ENCODE measurements at regions not wholly inside any gene's neighbourhood (a gene's known extent, or its start where the extent isn't known, plus 50 kb on each side); places are given as distances from the start of the nearest gene placed in this dataset.

DNA sequence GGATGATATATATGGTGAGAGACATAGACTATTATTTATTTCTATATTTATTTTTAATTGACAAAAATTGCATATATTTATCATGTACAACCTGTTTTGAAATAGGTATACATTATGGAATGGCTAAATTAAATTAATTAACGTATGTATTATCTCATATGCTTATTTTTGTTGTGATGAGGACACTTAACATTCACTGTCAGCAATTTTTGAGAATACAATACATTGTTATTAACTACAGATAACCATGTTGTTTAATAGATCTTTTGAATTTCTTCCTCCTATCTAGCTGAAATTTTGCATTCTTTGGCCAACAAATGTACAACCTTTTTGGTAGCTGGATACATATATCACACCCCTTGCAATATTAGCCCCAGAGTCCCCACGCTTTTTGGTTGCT is 110.7 kb upstream of the CITED2 start:
- DNase-seq (ENCODE audit: low read depth in 2 of 2), result no peak

DNA sequence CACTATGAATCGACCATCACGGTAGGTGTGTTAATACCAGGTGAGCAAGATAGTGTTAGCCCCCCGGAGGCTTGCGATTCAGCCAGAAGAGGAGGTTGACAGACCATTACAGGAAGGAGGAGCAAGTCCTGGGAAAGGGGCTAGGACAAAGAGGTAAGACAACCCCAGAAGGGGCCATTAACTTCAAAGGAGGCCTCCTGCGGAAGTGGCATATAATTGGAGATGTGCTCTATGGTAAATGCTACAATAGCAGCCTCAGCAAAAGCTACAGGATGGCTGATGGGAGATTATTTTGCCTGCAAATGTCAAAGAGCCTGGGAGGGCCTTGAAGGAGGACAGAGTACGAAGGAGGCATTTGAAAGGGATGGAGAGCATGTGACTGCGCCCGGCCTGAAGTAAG is 108.6 kb upstream of the CITED2 start:
- no peak for DNase-seq (ENCODE audit: low read depth in 2 of 2)

DNA sequence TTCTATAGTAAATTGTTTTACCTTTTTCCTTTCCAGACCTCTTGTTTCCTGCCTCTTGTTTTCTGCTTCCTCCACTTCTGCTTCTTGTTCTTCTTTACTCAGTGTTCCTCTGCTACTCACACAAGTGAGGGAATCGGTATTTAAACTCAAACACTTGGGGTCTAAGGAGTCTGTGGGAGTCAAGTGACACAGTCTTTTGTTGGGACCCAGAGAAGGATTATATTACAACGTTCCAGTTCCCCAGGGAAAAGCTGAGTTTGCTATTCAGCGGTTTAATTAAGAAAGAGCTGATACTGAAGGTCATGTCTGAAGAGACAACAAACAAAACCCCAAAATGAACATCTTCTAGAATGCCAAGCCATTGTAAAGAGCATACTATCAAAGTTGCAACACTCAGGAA is 107.8 kb upstream of the CITED2 start:
- DNase-seq (ENCODE audit: low read depth in 2 of 2), result no peak

DNA sequence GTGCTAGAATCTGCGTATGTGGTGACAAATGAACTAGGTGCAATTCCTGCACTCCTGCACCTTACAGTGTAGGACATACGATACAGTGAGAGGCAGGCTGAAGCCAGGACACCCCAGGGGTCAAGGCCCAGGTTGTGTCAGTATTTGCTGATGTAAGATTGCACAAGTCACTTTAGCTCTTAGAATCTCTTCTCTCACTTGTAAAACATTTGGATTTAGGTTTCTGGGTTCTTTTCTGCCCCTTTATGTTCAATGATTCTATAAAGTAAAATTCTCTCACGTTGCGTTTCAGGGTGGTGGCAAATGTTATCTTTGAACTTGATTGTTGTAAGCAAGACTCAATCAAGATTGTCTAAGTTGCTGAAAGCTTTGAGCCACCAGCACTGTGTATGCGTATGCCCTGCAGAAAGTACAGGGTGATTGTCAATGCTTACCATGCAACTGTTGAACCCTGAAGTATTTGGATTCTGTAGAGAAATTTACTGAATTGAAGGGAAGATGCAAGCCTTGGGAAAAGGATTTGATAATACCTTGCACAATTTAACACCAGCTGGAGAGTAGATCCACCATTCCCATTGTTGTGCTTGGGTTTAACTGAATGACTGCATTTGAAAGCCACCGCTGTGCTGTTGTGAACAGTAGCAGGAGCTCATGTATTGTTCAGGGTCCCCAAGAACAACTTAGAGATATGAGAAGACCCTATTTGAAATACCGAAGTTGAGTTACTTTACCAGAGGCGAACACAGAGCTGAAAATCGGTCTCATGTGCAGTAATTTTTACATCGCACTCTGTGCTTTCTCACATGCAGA is 106.1 kb upstream of the CITED2 start:
- no peak for DNase-seq (ENCODE audit: low read depth in 2 of 2)

DNA sequence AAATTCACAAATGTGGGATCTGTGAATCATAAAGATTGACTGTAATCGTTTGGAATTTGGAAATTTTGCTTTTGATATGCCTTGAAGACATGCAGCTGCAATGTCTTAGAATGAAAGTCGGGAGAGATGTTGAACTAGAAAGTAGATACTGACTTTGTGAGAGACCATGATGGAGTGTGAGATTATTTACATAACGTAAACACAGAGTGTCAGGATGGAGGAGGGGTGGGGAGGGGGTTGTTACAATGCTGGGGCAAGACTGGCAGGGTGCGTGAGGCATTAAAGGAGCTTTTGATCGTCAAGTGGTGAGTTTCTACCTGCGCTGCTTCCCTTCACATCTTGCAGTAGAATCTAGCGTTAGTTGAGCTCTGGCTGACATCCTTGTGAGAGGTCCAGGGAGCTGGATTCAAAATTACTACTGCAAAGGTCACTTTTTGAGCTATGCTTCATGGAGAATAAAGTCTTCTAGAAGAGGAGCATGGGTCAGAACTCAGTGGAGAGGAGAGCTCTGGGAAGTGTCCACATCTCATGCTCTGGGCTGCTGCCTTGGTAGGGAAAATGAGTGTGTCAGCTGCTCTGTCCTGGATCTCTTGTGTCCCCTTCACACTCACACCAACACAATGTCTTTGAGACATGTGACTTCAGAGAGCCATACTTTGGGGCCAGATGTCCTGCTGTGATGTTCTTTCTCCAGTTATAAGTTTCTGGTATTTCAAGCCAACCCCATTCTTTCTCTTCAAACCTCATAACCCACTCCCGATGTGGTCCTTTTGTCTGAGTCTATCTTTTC is 105.2 kb upstream of the CITED2 start:
- DNase-seq (ENCODE audit: low read depth in 2 of 2), result no peak

DNA sequence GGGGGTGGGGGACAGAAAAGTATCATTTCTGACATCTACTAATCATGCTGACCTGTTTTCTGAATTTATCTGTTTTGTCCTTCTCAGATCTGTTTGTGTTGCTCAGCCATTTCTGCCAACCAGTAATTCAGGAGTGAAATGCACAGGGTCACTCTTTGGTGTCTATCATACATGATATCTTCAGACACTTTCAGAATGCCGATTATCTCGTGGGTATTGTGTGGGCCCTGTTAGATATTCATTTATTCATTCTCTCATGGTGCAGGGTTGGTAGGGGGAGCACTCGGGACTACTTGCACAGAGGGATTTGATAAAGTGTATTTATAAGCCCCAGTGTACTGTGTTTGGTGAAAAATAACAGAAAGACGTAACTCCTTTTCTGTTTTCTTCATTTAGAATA is 101.2 kb upstream of the CITED2 start:
- no peak for DNase-seq (ENCODE audit: low read depth in 2 of 2)

DNA sequence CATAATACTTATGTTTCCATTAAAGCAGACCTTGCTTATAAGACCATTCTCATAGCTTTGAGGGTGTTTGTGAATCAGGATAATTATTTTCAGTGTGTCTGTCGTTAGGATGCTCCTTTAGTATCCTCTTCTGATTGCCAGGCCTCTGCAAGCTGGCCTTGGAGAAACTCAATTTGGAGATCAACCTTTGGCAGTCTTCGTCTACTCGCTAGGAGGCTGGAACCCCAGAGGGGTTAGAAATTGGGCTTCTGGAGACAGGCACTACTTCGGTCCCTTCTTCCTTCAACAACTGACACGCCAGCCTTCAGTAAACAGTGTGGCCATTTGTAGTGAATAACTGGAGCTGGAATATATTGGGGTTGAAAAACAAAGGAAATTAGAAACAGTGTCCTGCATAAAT is 100.8 kb upstream of the CITED2 start:
- no peak for DNase-seq (ENCODE audit: low read depth in 2 of 2)

DNA sequence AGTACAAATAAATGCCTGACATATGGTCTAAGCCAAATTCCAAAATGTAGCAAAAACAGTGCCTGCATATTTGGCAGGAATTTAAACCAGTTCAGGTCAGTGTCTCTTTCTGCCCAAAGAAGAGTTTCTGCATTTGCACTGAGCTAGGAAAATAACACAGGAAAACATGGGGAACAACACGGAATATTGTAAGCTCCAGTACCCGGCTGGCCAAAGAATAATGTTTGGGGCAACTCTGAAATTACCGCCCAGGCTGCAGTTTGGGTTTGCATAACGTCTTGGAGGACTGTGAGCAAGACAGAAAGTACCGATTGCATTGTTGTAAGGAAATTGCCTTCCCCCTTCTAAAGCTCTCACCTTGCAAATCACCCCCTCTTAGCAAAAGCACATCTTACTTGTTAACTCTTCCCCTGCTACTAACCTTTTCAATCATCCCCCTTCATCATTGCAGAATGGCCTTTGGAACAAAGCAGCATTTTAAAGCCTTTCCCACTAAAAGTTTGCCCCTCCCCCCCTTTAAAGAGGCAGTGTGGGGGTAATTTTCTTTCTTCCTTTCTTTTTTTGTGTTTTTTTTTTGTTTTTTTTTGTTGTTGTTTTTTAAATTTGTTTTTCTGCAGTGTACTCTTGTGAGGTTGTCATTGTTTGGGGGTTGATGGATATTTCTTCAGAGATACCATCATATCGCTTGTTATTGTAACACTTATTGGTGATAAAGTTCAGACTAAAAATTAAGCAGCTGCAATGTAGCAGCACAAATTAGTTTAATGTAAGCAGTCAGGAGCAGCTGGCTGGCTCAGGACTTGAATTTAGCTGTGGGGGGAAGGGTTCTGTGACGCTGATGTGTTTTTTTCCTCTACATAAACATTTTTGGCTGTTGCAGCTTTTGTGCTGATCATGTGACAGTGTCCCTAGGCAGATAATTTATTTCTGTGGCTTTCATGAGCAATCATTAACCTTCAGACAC is 100.0 kb upstream of the CITED2 start:
- no peak for DNase-seq (ENCODE audit: low read depth in 2 of 2)

DNA sequence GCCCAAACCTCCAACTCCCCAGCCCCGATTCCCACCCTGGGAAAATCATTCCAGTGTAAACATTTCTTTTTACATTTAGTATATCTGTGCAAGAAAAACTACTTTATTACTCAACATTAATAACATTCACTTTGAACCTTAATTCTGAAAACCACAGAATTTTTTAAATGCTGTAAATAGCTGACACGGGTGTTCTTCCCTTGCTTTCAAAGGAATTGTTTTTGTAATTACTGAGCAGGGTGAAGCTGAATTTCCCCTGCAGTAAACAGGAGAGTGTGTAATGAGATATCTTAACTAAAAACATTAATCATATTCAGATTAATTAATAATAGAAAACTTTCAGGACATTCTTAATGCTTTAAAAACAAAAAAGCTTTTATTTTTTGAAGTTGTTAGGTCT is 99.3 kb upstream of the CITED2 start:
- DNase-seq (ENCODE audit: low read depth in 2 of 2), result no peak

DNA sequence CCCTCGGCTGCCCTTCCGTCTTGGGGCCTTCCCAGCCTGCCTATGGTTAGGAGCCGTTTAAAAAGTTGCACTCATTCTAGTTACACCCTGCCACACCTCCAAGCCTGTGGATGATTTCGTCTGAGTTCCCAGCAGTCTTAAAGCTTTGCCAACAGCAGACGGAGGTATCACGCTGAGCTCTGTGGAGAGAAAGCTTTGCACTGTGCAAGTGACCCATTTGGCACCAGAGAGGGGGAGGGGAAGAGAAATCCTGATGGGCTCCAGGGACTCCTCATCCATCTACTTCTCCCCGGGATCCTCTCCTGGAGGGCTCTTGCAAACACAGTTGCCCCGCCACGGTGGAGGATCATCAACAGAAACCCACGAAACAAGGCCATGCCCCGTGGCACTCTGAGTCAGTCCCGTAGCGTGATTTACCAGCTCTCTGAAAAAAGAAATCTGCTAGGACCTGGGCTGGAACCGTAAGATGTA is 98.8 kb upstream of the CITED2 start:
- DNase-seq (ENCODE audit: low read depth in 2 of 2), result no peak

DNA sequence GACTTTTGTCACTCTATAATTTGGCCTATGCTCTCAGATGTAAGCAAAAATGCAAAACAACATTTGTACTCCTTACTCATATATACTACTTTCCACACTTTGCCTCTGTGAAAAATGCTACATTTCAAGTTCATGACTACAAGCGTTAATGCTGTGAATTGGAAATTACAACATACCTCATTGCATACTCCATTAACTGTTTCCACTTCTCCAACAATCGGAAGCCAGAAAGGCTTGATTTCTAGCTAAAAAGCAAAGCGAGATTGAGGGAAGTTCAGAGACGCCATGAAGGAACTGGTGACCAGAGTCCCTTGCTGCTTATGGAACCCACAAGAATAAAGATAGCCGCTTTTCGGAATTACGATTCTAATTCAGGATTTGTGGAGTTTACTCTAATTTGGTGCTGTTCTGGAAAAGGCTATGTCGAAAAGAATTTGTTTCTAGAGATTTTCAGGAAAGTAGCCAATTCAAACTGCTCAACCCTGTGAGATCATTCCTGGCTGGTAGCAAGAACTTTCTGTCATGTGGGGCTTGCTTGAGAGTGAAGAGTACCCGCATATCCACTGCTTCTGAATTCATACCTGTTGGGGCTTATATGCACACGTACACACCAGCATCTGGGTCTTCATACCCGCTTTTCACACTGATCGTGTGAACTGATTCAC is 98.0 kb upstream of the CITED2 start:
- no peak for DNase-seq (ENCODE audit: low read depth in 2 of 2)

DNA sequence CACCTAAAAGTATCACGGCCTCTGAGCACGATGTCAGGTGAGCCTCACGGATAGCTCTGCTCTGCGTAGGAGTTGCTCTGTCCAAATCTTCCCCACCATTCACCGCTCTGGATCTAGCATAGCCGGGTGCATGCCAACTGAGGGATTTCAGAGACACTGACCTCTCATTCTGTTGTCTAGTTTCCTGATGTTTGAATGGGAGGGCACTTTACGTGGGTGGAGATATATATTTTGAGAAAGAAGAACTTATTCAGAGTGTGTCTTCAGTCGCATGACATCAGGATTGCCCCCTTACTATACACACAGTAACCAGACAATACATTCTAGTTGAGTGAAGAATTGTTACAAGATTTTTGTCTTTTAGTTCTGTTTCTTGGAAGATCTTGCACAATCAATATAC is 96.5 kb upstream of the CITED2 start:
- no peak for DNase-seq (ENCODE audit: low read depth in 2 of 2)

DNA sequence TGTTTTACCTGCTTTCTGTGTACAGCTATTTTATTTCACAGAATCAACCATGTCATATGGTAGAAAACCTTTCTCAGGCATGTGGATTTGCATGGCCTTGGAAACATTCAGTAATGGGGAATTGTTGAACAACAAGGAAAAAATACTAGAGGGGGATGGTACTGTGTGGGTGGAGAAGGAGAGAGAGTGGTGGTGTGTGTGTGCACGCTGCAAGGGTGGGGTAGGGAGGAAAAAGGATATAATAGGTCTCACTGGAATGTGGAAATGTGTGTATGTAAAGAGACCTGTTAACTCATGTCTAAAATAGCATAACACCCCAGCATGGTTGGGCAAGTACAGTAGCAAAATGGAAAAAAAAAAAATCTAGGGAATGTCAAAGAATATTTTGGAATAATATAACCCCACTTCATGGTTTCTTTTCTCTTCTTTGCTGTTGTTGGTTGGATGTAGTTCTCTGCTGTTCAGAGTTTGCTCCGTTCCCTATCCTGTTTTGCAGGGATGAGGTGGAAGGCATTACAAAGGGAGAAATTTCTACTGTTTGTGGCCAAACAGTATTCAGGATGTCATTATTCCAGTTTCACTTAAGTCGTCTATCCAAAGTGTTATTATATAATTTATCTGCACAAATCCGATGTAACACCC is 93.9 kb upstream of the CITED2 start:
- no peak for DNase-seq (ENCODE audit: low read depth in 2 of 2)

DNA sequence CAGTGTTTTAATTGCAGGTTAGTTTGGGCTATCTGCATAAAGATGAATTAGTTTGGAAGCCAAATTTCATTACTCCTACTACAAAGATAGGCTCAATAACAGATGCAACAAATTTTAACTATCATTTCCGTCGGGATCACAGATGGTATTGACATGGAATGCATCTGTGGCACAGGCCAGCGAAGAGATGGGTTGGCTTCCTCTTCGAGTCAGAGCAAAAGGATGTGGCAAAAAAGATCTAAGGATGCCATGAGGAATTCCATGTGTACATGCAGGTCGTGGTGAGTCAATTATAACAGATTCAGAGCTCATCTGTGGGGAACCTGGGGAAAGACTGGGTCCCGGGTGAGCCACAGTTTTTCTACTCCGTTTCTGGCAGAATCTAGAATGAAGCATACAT is 83.0 kb upstream of the CITED2 start:
- DNase-seq (ENCODE audit: low read depth in 2 of 2), result no peak

DNA sequence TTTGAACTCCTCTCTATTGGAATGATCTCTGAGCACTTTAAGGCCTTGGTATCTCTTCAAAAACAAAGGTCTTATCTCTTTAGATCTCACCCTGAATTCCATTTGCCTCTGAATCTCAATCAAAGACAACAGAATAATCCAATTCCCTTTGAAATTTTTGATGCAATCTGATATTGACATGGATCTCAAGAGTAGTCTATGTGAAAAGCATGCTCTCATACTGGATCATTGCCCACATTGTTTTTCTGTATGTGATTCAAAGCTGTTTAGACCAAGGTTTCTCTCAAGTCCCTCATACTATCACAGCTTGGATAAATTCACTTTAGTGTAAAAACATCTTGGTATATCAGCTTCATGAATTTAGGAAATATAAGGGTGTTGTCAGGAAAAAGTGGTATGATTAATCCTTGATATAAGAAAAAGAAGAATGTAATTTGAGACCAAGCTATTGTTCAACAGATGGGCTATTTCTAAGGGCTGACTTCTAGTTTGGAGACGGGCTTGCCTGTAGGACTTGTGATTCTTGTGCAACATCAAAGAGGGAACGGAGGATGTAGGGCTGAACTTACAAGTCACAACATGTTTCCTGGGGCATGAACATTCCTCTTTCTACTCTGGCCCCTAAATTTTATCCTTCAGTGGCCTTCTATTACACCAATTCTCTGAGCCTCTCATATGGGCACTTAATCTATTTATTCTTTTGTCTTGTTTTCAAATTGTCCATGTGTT is 77.9 kb upstream of the CITED2 start:
- DNase-seq (ENCODE audit: low read depth in 2 of 2), result no peak

DNA sequence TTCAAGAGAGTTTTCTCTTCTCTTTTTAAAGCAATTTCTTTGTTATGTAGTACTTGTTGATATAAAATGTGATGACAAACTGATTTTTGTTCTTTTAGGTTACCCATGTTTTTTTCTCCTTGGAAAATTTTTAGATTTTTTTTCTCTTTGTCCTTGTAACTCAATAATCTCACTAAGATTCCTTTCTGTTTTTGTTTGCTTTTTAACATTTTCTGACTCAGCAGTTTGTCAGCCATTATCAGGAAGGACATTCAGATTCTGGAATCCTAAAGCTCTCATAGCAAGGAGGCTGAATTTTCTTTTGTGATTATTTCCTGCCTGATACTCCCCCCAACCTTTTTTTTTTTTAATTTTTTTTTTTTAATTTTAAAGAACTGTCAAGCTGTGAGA is 75.2 kb upstream of the CITED2 start:
- DNase-seq (ENCODE audit: low read depth in 2 of 2), result no peak

DNA sequence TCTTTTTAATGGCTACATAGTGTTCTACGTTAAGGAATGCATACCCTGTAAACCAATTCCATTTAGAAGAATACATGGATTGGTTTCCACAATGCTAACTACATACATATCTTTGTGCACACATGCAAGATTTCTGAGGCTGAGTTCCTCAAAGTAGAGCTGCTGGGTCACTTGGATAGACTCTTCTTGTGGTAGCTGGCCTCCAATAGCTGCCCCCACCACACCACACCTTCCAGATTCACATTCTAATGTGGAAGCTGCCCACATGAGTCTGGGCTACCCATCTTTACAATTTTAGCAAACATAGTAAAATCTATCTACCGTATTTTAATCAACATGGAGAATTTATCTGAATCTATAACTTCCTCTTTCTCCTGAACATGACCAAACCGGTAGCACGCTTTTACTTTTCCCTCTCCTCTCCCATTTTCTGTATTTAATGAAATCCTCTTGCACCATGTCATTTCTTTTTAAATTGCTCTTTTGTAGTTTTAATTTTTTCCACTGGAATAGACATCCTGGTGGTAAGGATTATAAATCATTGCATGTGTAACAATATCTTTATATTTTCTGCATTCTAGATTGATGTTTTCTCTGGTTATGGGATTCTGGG is 74.7 kb upstream of the CITED2 start:
- no peak for DNase-seq (ENCODE audit: low read depth in 2 of 2)

DNA sequence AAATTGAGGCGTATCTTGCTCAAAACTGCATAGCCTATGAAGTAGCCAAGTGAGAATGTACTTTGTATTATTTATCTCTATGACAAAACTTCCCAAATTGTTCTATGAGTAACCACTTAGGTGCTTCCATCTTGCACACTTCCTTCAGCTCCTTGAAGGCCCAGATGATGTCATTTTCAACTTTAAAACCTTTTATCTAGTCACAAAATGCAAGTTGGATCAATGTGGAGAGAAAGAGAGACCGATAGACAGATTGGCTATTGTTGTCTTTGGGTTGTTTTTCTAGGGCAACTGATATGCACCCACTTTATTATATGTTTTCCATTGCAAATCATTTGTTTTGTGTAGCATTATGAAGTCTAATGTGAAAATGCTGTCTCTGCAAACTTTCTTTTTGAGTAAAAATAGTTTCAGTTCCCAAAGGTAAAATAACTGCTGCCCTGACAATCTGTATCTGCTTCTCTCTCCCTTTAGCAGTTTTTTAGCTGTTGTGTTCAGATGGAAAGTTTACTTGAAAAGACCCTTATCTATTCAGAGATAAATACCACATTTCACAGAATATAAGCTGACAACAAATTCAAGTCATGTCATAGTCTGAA is 73.7 kb upstream of the CITED2 start:
- DNase-seq (ENCODE audit: low read depth in 2 of 2), result no peak

DNA sequence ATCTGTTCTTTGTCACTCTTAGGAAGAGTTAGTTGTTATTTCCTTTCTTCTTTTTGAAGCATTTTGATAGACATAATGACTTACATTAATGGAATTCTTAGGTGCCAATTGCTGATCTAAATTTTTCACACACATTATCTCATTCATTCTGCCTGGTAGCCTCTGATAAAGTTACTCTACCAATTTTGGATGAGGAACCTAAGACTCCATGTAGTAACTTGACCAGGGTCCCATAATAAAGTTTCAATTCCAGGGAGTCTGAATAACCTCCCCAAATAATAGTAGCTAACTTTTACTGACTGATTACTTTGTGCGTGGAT is 73.2 kb upstream of the CITED2 start:
- no peak for DNase-seq (ENCODE audit: low read depth in 2 of 2)
